ENCODE measurements at regions not wholly inside any gene's neighbourhood (a gene's known extent, or its start where the extent isn't known, plus 50 kb on each side); places are given as distances from the start of the nearest gene placed in this dataset.

DNA sequence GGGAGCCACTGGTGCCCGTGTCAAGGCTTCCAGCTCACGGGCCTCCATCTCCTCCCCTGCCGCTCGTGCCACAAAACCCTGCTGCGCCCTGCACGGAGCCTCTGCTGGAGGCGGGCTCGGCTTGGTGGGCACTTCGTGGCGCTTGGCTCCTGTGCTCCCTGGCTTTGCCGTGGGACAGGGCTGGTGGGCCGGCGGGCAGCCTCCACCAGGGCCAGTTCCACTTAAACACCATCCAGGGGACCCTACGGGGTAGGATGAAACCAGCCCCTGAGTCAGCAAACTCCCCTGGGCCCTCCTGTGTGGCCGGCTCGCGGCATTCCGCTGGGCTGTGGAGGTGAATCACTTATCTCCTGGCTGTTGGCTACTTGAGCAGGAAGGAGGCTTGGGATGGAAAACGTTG, 1304.6 kb downstream of the BRD1 start:
- no peak overlapping the region for H3K4me3 ChIP-seq (replicated peaks; ENCODE audit: insufficient read depth, low read length)
- no peak for DNase-seq (ENCODE audit: low read depth in 1 of 2, low spot score in 1 of 2)
- H3K27ac ChIP-seq (replicated peaks), result no peak overlapping the region
- TF ChIP-seq GABPA (IDR thresholded peaks at IDR 0.05; ENCODE audit: low read depth) (no peak), CTCF (IDR thresholded peaks at IDR 0.05; ENCODE audit: insufficient read depth, low read length) (no peak), REST (IDR thresholded peaks at IDR 0.05; ENCODE audit: insufficient replicate concordance, low read depth) (no peak), POLR2AphosphoS5 (IDR thresholded peaks at IDR 0.05; ENCODE audit: low read depth) (no peak), SPI1 (IDR thresholded peaks at IDR 0.05; ENCODE audit: borderline replicate concordance, low read depth) (no peak)
- H3K27me3 ChIP-seq (ENCODE audit: insufficient read depth, poor library complexity, severe bottlenecking), result no peaks in the 10 kb centered on the region

DNA sequence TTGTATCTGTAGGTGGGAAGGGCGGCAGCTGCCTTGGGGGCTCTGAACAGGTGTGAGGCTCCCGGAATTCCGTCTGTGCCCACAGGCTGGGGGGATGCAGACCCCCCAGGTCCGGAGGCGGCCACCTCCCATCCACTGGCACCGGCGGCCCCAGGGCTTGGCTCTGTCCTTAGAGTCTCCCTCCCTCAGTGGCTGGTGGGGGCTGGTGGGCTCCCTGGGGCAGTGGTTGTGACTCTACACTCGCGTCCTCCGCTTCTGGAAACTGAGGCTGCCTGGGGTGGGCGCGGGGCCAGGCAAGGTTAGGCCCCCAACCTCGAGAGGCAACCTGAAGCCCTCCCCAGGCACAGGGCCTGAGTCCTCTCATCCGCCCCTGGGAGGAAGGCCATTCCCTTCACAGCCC, 1305.4 kb downstream of the BRD1 start:
- Histone ChIP-seq H3K27ac (replicated peaks) (no peak overlapping the region), H3K4me3 (replicated peaks; ENCODE audit: insufficient read depth, low read length) (no peak overlapping the region), H3K27me3 (ENCODE audit: insufficient read depth, poor library complexity, severe bottlenecking) (no peaks in the 10 kb centered on the region)
- DNase-seq (ENCODE audit: low read depth in 1 of 2, low spot score in 1 of 2), result no peak
- TF ChIP-seq CTCF (IDR thresholded peaks at IDR 0.05; ENCODE audit: insufficient read depth, low read length), result no peak
- TF ChIP-seq REST (IDR thresholded peaks at IDR 0.05; ENCODE audit: insufficient replicate concordance, low read depth), result no peak
- TF ChIP-seq SPI1 (IDR thresholded peaks at IDR 0.05; ENCODE audit: borderline replicate concordance, low read depth), result no peak
- TF ChIP-seq POLR2AphosphoS5 (IDR thresholded peaks at IDR 0.05; ENCODE audit: low read depth), result no peak
- no peak for TF ChIP-seq GABPA (IDR thresholded peaks at IDR 0.05; ENCODE audit: low read depth)

GRCh38 chr22:48520884-48521588, 1306.6 kb downstream of the BRD1 start:
- DNase-seq (ENCODE audit: low read depth in 1 of 2, low spot score in 1 of 2), result no peak

More at GRCh38 chr22:48520884-48521588, 1306.6 kb downstream of the BRD1 start:
- Histone ChIP-seq H3K27me3 (ENCODE audit: insufficient read depth, poor library complexity, severe bottlenecking) (no peaks in the 10 kb centered on the region), H3K27ac (replicated peaks) (no peak overlapping the region), H3K4me3 (replicated peaks; ENCODE audit: insufficient read depth, low read length) (no peak overlapping the region)
- TF ChIP-seq SPI1 (IDR thresholded peaks at IDR 0.05; ENCODE audit: borderline replicate concordance, low read depth) (no peak), GABPA (IDR thresholded peaks at IDR 0.05; ENCODE audit: low read depth) (no peak), POLR2AphosphoS5 (IDR thresholded peaks at IDR 0.05; ENCODE audit: low read depth) (no peak), REST (IDR thresholded peaks at IDR 0.05; ENCODE audit: insufficient replicate concordance, low read depth) (no peak), CTCF (IDR thresholded peaks at IDR 0.05; ENCODE audit: insufficient read depth, low read length) (no peak)

Measured in HL-60 (cell line).